ENCODE measurements at regions not wholly inside any gene's neighbourhood (a gene's known extent, or its start where the extent isn't known, plus 50 kb on each side); places are given as distances from the start of the nearest gene placed in this dataset.
A peak's percentile ranks its signal among the peaks of the same experiment; 100 is the strongest.

GRCh38 chr14:32022938-32023466, 54.1 kb upstream of the ARHGAP5 start:
- peak; percentile 14 for DNase-seq (ENCODE audit: low read depth)

GRCh38 chr14:32023540-32023939, 53.6 kb upstream of the ARHGAP5 start:
- no peak for DNase-seq (ENCODE audit: low read depth)

- no peak for DNase-seq (ENCODE audit: low read depth)
Measured at GRCh38 chr14:32027255-32027939, 49.7 kb upstream of the ARHGAP5 start.
